MG63 (cell line): ENCODE measurements at regions not wholly inside any gene's neighbourhood (a gene's known extent, or its start where the extent isn't known, plus 50 kb on each side); places are given as distances from the start of the nearest gene placed in this dataset.

Source experiments
- DNase-seq: peaks from one replicate; pipeline ENCODE4 v3.0.0-alpha.2; 2020
- H3K27me3 ChIP-seq: fragments of 250-450 bp; sonication (Bioruptor Pico); 2 replicates; pipeline ENCODE4 v1.5.1; 2020; ENCODE audit warnings: mild to moderate bottlenecking, moderate library complexity
- H3K36me3 ChIP-seq: fragments of 250-450 bp; sonication (Bioruptor Pico); 2 replicates; pipeline ENCODE4 v1.5.1; 2020; ENCODE audit warnings: mild to moderate bottlenecking, moderate library complexity
- H3K4me3 ChIP-seq: fragments of 250-450 bp; sonication (Bioruptor Pico); 2 replicates; pipeline ENCODE4 v1.5.1; 2020; ENCODE audit warnings: mild to moderate bottlenecking, moderate library complexity
- H3K9me3 ChIP-seq: fragments of 250-450 bp; sonication (Bioruptor Pico); 2 replicates; pipeline ENCODE4 v1.5.1; 2020; ENCODE audit warnings: mild to moderate bottlenecking, moderate library complexity

DNA sequence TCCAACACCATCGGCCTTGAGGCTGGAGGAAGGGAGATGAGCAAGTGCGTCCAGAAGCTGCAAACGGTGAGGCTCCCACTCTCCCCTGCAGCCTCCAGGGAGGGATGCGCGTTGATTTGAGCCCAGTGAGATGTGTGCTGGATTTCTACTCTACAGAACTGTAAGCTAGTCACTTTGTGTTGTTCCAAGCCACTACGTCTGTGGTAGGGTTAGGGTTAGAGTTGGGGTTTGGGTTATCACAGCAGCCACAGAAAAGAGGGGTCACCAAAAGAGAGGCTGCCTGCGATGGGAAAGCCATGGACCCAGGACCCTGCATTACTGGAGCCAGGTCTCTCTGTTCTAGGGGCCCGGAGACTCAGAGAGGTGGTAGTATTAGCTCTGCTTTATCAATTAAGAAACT is 94.5 kb downstream of the KCNF1 start:
- DNase-seq = no peak
- Histone ChIP-seq H3K36me3 (no peaks in the 10 kb centered on the region), H3K4me3 (no peak overlapping the region), H3K27me3 (no peaks in the 10 kb centered on the region), H3K9me3 (no peaks in the 10 kb centered on the region)

DNA sequence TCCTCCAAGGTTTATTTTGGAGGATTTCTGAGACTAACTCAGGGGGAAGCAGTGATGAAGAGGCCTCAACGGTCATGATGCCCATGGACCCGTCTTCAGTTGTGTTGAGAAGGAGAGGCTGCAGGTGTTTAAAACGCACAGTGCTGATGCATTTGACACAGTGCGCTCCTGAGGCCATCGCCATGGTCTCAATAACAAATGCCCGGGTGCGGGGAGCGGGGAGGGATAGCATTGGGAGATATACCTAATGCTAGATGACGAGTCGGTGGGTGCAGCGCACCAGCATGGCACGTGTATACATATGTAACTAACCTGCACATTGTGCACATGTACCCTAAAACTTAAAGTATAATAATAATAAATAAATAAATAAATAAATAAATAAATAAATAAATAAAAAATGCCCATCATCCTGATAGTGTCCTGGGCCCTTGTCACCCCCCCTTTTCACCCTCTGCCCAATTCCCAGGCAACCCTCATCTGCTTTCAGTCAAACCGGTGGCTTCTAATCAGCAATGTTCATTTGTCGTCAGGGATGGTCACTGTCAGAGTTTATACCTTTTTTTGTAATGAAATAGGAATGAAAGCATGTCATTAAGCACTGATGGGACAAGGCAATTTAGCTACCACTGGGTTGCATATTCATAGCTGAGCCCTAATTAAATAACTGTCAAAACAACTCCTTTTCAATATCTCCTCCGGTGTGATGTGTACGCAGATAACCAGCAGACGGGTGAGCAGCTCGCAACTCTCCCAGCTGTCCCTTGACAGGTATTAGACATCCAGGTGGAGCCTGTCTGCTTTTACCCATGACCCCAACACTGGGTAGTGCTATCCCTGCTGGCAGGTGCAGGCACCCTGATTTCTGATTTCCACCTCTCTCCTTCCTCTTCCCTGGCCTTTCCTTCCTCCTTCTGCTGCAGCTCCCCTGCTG is 95.9 kb downstream of the KCNF1 start:
- DNase-seq = no peak
- Histone ChIP-seq H3K4me3 (no peak overlapping the region), H3K27me3 (no peaks in the 10 kb centered on the region), H3K36me3 (no peaks in the 10 kb centered on the region), H3K9me3 (0 out of 2 replicates have a peak, but pooled peaks cover 4% of the 10 kb centered on the region)

DNA sequence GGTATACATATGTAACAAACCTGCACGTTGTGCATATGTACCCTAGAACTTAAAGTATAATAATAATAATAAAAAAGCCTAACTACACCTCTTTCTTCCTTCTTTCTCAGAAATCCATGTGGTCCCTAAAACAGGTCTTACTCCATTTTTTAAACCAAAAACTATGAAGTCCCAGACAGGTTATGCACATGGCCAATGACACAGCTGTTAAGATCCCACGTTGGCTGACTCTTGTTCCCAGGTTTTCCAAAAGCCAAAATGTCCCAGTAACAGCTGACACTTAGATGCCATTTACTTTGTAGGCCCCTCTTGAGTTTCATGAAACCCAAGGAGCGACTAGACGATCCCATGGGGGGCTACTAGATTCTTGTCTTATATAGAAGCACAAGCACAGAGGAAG is 97.0 kb downstream of the KCNF1 start:
- Histone ChIP-seq H3K9me3 (0 out of 2 replicates have a peak, but pooled peaks cover 4% of the 10 kb centered on the region), H3K27me3 (no peaks in the 10 kb centered on the region), H3K4me3 (no peak overlapping the region), H3K36me3 (no peaks in the 10 kb centered on the region)
- no peak for DNase-seq

DNA sequence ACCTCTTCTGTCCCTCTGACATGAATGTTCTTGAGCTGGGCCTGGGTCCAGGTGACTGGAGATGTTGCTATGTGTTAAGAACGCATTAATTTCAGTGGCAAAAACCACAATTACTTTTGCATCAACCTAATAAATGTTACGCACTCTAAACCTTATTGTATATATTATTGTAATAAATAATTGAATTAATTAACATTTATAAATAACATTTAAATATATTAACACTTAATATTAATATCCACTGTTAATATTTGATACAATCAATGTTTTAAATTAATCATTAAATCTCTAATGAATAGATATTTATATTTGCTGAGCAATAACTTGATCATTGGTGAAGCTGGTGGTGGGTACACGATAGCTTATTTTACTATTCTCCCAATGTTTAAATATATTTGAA is 97.4 kb downstream of the KCNF1 start:
- H3K4me3 ChIP-seq = no peak overlapping the region
- H3K9me3 ChIP-seq = 0 out of 2 replicates have a peak, but pooled peaks cover 4% of the 10 kb centered on the region
- no peak for DNase-seq

DNA sequence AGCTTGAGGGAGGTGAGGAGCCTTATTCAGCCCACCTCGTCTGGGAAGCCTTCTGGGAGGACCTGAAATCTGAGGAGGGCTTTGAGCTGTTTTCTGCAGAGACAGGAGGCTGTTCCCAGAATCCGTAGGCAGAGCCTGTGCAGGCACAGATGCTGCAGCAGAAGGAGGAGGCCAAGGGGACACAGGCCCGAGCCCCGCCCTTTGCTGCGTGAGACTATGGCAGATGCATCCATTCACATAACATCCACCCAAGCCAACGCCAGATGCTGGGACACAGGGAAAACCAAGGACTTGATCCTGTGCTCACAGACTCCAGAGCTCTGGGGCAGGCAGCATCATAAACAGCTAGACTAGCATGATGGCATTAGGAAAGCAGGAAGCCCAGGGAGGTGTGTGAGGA is 98.2 kb downstream of the KCNF1 start:
- no peaks in the 10 kb centered on the region for H3K36me3 ChIP-seq
- H3K9me3 ChIP-seq = 0 out of 2 replicates have a peak, but pooled peaks cover 4% of the 10 kb centered on the region
- no peak for DNase-seq
- H3K27me3 ChIP-seq = no peaks in the 10 kb centered on the region
- H3K4me3 ChIP-seq = no peak overlapping the region

More for the DNA sequence above, 97.4 kb downstream of the KCNF1 start:
- H3K27me3 ChIP-seq = no peaks in the 10 kb centered on the region
- H3K36me3 ChIP-seq = no peaks in the 10 kb centered on the region

DNA sequence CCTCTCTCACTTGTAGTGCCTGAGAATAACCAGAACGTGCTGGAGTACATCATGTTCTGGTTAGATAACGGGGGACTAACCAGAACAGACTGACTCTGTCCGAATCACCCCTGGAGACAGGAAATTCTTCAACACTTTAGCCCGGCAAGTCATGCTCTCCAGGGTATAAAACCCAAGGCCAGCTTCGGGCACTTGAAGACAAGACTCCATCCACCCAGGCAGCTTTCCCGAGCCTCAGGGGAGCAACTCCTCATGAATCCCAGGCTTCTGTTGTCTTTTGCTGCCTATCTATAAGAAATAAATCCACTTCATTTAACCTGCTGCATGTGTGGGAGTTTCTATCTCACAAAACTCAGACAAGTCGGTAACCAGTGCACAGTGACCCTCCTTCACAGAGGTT is 99.6 kb downstream of the KCNF1 start:
- Histone ChIP-seq H3K4me3 (no peak overlapping the region), H3K27me3 (no peaks in the 10 kb centered on the region), H3K9me3 (0 out of 2 replicates have a peak, but pooled peaks cover 4% of the 10 kb centered on the region), H3K36me3 (no peaks in the 10 kb centered on the region)
- DNase-seq = no peak

DNA sequence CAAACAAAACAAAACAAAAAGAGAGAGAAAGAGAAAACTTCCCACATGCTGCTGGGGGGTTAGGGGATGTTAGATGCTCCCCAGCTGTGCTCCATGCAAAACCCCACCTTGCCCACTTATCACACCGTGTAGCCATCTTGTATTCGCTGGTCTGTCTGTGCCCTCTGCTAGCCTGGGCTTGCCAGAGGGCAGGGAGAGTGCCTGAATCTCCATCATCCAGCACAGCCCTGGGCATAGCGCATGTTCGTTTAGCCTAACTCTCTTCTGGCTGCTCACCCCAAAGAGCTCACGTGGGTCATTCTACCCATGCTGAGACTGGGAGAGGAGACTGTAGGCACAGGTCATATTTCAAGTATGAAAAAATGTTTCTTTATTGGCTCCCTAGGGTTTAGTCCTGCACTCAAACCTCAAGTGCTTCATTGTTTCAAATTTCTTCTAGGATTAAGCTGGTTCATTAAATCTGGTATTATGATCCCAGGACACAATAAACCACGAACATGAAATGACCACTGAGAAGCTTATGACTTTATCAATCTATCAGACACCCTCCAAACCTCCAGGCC is 100.5 kb downstream of the KCNF1 start:
- H3K4me3 ChIP-seq = no peak overlapping the region
- H3K9me3 ChIP-seq = 0 out of 2 replicates have a peak, but pooled peaks cover 4% of the 10 kb centered on the region
- DNase-seq = no peak
- H3K27me3 ChIP-seq = no peaks in the 10 kb centered on the region
- H3K36me3 ChIP-seq = no peaks in the 10 kb centered on the region

DNA sequence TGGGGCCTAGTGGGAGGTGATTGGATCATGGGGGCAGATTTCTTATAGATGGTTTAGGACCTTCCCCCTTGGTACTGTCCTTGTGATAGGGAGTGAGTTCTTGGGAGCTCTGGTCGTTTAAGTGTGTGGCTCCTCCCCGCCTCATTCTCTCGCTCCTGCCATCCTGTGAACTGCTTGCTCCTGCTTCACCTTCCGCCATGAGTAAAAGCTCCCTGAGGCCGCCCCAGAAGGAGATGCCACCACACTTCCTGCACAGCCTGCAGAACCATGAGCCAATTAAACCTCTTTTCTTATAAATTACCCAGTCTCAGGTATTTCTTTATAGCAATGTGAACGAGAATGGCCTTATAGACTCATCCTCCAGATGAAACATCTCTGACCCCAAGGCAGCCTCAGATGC is 101.5 kb downstream of the KCNF1 start:
- no peaks in the 10 kb centered on the region for H3K36me3 ChIP-seq
- H3K4me3 ChIP-seq = no peak overlapping the region
- DNase-seq = no peak
- 0 out of 2 replicates have a peak, but pooled peaks cover 4% of the 10 kb centered on the region for H3K9me3 ChIP-seq
- H3K27me3 ChIP-seq = no peaks in the 10 kb centered on the region

DNA sequence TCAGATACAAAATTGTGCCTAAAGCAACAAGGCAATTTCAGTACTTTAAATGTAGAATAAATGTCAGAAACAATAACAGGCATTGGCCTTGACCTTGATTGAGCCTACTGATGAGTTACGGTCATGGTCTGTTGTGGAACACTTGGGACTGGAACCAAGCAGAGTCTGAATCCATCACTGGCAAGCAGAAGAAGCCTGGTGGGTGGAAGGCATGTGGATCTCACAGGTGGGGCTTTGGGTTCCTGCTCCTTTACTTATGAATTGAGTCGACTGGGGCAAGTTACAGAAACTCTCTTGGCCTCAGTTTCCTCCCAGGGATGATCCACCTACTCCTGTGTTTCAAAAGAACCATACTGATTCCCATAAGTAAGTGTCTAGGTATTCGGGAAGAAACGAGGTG is 102.3 kb downstream of the KCNF1 start:
- DNase-seq = no peak
- Histone ChIP-seq H3K27me3 (no peaks in the 10 kb centered on the region), H3K9me3 (0 out of 2 replicates have a peak, but pooled peaks cover 4% of the 10 kb centered on the region), H3K36me3 (no peaks in the 10 kb centered on the region), H3K4me3 (no peak overlapping the region)

DNA sequence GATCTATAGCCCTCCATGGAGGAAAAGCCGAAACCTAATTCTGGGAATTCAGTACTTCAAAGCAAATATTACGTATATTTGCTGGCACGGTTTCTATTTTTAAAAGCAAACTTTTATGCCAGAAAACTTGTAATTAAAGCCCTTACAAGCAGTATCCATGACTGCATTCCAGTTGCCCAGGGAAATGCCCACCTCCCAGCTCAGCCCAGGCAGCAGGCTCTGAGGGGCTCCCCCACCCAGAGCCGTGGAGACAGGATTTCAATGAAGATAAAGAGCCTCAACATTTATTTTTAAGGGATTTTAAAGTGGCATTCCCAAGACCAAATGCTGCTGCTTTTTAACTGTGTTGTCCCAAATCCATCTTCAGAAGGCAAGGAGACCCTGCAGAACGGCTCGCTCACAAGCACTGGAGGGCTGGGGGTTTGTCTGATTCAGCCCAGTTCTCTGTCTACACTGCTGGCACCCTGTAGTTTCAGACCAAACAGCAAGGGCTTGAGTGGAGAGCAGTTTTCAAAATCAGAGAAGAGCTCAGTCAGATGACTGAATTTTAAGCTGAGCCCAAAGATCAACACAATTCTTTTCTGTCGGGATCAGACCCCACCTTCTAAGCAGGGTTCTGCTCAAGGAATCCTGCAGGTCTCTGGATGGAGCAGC is 105.1 kb downstream of the KCNF1 start:
- Histone ChIP-seq H3K27me3 (no peaks in the 10 kb centered on the region), H3K9me3 (no peaks in the 10 kb centered on the region), H3K4me3 (no peak overlapping the region), H3K36me3 (no peaks in the 10 kb centered on the region)
- DNase-seq = no peak

DNA sequence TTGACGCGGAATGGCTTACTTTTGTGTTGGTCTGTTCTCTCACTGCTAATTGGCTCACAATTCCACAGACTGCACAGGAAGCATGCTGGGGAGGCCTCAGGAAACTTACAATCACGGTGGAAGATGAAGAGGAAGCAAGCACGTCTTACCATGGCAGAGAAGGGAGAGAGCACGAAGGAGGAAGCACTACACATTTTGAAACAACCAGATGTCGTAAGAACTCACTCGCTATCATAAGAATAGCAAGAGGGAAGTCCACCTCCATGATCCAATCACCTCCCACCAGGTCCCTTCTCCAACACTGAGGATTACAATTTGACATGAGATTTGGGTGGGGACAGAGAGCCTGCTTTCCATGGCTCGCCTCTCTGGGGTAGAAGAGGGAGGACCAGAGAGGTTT is 106.2 kb downstream of the KCNF1 start:
- Histone ChIP-seq H3K36me3 (no peaks in the 10 kb centered on the region), H3K9me3 (no peaks in the 10 kb centered on the region), H3K4me3 (no peak overlapping the region), H3K27me3 (no peaks in the 10 kb centered on the region)
- DNase-seq = no peak

DNA sequence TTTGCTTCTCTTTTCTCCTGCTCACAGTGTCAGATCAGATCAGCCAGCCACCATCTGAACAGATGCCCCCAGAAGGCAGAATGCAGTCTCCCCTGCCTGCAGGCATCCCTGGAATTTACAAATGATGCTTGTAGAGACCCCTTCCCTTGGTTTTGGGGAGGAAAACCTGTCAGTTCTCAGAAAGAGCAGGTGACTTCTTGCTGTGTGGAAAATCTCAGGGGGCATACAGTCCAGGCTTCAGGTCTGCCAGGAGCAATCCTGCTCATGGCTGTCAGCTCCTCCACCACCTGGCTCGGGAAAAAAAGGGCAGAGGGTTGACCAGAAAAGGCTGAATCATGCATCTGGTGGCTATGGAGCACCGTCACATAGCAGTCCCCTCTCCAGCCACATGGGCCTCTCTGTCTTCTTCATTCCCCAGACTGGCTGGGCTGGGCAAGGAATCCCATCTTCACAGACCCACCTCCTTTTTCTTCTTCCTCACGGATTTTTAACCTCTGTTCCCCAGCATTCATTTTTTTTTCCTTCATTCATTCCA is 107.0 kb downstream of the KCNF1 start:
- no peaks in the 10 kb centered on the region for H3K36me3 ChIP-seq
- no peak overlapping the region for H3K4me3 ChIP-seq
- H3K9me3 ChIP-seq = no peaks in the 10 kb centered on the region
- H3K27me3 ChIP-seq = no peaks in the 10 kb centered on the region
- DNase-seq = no peak

DNA sequence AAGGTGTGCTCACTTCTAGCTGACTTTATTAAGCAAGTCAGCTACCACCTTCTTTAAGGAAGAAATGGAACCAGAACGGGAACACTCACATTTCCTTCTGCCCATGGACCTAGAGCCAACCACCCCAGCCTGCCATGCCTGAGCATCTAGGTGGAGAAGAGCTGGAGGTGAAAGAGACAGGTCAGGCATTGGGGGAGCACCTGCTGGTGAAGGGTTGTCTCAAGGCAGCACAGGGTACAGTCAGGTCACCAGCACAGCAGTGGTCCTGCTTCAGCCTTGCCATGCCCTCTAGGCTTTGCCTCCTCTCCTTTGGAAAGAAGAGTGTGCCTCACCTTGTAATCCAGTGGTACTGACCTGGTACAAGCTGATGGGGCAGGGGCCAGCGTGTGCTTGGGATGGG is 107.9 kb downstream of the KCNF1 start:
- DNase-seq = no peak
- Histone ChIP-seq H3K27me3 (no peaks in the 10 kb centered on the region), H3K36me3 (no peaks in the 10 kb centered on the region)

DNA sequence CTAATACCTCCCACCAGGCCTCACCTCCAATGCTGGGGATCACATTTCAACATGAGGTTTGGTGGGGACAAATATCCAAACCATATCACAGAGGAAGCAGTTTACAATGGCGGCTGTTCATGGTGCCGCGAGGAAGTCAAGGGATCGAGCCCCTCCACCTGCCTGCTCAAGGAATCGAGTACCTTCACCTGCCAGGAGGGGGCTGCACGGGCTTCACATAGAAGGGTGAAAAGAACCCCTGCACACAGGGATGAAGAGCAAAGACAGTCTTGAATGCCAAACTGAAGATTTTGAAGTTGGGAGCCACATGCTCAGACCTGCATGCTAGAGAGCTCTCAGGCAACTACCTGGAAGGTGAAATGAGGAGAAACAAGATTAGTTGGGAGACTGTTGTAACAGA is 110.3 kb downstream of the KCNF1 start:
- no peaks in the 10 kb centered on the region for H3K9me3 ChIP-seq
- DNase-seq = no peak
- H3K27me3 ChIP-seq = no peaks in the 10 kb centered on the region
- no peak overlapping the region for H3K4me3 ChIP-seq
- H3K36me3 ChIP-seq = no peaks in the 10 kb centered on the region

More for the DNA sequence above, 107.9 kb downstream of the KCNF1 start:
- Histone ChIP-seq H3K4me3 (no peak overlapping the region), H3K9me3 (no peaks in the 10 kb centered on the region)

DNA sequence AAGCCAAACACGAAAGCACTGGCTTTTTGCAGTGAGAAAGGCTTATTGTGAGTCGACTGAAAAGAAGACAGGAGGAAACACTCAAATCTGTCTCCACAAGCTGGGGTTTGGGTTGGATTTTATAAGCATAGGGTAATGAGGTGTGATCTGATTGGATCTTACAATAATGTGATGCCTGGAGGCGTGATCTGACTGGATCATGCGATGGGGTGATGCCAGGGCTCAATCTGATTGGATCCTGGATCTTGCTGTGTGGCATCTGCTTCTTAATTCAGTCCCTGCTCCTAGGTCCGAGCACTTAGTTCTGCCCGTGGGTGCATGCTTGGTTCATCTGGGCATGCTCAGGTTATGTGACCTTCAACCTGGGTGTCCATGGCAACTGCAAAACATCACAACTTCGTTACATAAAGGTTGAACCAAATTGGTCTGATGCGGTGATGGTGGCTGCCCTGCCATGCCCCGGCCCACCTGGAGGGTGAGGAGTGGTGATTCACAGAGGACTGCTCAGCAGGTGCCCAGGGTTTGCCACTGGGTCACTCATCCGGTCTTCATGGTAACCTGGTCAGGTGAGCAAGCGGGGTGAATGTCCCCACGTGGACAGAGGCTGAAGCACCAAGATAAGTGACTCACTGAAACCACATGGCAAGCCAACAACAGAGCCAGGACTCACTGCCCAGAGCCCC is 111.0 kb downstream of the KCNF1 start:
- H3K27me3 ChIP-seq = no peaks in the 10 kb centered on the region
- DNase-seq = no peak

DNA sequence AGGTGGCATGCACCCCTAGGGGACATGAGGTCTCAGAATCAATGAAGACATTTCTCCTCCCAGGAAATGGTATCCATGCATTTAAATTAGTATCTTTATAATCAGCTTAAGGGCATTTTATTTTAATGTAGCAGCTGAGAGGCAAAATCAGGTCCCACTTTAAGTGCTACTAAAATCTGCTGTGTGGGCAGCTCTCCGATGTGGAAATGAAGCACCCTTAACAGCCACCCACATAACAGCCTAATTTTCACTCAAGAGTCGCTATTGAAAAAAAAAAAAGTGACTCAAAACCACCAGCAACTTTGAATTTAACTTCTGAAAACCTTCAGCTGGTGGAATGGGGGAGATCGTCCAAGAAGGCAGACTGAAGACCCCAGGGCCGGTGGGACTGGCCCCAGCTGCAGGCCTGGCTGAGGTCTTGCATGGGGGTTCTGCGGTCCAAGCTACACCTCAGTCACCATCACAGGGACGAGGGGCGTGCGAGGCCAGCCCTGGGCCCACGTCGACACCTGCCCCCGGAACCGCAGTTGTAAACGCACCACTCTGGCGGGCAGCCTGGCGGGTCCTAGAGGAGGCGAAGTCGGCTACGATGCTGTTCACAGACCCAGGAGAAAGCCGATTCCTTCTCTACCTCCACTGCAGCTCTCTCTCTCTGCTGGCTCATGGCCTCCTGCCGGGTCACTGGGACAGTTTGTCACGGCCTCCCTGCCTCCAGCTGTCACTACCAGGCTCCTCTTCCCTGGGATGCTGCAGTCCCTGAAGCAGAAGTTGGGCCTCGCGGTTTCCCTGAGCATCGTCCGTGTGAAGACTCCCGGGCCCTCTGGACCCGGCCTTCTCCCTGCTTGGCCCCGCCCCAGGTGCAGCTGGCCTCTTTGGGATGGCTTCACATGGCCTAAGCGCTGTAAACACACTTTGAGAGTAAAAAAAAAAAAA is 111.9 kb downstream of the KCNF1 start:
- Histone ChIP-seq H3K36me3 (no peaks in the 10 kb centered on the region), H3K4me3 (no peak overlapping the region), H3K9me3 (no peaks in the 10 kb centered on the region), H3K27me3 (no peaks in the 10 kb centered on the region)
- no peak for DNase-seq

More for the DNA sequence above, 111.0 kb downstream of the KCNF1 start:
- H3K36me3 ChIP-seq = no peaks in the 10 kb centered on the region
- H3K9me3 ChIP-seq = no peaks in the 10 kb centered on the region
- H3K4me3 ChIP-seq = no peak overlapping the region
